ENCODE measurements at regions not wholly inside any gene's neighbourhood (a gene's known extent, or its start where the extent isn't known, plus 50 kb on each side); places are given as distances from the start of the nearest gene placed in this dataset.

DNA sequence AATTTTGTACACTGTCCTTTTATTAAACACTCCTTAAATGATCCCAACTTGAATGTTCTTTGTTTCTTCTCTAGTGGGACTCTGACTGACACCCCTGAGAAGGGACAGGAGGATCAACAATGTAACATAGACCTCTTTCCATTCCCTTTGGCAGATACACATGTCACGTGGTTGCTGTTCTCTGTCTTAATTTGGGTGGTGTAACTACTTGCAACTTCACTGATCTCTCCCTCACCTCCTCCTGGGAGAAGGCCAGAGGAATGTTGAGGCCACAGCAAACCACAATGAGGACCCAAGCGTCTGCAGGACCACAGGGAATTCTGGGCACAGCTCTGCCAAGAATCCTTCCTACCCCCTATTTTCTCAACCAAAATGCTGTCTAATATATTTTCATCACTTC lies 205.6 kb downstream of the RTP5 start:
- TF ChIP-seq, protein P1, sequence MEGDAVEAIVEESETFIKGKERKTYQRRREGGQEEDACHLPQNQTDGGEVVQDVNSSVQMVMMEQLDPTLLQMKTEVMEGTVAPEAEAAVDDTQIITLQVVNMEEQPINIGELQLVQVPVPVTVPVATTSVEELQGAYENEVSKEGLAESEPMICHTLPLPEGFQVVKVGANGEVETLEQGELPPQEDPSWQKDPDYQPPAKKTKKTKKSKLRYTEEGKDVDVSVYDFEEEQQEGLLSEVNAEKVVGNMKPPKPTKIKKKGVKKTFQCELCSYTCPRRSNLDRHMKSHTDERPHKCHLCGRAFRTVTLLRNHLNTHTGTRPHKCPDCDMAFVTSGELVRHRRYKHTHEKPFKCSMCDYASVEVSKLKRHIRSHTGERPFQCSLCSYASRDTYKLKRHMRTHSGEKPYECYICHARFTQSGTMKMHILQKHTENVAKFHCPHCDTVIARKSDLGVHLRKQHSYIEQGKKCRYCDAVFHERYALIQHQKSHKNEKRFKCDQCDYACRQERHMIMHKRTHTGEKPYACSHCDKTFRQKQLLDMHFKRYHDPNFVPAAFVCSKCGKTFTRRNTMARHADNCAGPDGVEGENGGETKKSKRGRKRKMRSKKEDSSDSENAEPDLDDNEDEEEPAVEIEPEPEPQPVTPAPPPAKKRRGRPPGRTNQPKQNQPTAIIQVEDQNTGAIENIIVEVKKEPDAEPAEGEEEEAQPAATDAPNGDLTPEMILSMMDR (IDR thresholded peaks at IDR 0.05 in 8 of 11, conservative IDR thresholded peaks at IDR 0.05 in 3 of 11) = no peak
- TF ChIP-seq POLR2A (IDR thresholded peaks at IDR 0.05) = no peak
